ENCODE measurements at regions not wholly inside any gene's neighbourhood (a gene's known extent, or its start where the extent isn't known, plus 50 kb on each side); places are given as distances from the start of the nearest gene placed in this dataset.

GRCh38 chr18:46294751-46295150 lies 190.6 kb downstream of the HAUS1 start:
- CTCF ChIA-PET, result no interaction called here
- H3K27me3 ChIP-seq (ENCODE audit: control insufficient read depth, insufficient read depth, low read length), result no peaks in the 10 kb centered on the region
- H3K27ac ChIP-seq (ENCODE audit: low read length), result no peak overlapping the region
- POLR2A ChIA-PET, result no interaction called here
- in situ Hi-C loops (cut with HindIII; ENCODE audit: low pct_unique_long_range_greater_than_20kb, low sequenced_read_pairs) (no loop called here), intact Hi-C loops (cut with micrococcal nuclease; ENCODE audit: unreplicated experiment) (no loop called here)
- H3K36me3 ChIP-seq (ENCODE audit: control insufficient read depth, insufficient read depth, low read length), result no peaks in the 10 kb centered on the region
- TF ChIP-seq TCF7L2 (IDR thresholded peaks at IDR 0.05; ENCODE audit: low read depth, low read length) (no peak), POLR2AphosphoS5 (IDR thresholded peaks at IDR 0.05; ENCODE audit: low read depth, low read length) (no peak), SIN3A (IDR thresholded peaks at IDR 0.05; ENCODE audit: borderline replicate concordance, insufficient read depth, low read depth, low read length) (no peak)
- TF ChIP-seq, protein P1, sequence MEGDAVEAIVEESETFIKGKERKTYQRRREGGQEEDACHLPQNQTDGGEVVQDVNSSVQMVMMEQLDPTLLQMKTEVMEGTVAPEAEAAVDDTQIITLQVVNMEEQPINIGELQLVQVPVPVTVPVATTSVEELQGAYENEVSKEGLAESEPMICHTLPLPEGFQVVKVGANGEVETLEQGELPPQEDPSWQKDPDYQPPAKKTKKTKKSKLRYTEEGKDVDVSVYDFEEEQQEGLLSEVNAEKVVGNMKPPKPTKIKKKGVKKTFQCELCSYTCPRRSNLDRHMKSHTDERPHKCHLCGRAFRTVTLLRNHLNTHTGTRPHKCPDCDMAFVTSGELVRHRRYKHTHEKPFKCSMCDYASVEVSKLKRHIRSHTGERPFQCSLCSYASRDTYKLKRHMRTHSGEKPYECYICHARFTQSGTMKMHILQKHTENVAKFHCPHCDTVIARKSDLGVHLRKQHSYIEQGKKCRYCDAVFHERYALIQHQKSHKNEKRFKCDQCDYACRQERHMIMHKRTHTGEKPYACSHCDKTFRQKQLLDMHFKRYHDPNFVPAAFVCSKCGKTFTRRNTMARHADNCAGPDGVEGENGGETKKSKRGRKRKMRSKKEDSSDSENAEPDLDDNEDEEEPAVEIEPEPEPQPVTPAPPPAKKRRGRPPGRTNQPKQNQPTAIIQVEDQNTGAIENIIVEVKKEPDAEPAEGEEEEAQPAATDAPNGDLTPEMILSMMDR (IDR thresholded peaks at IDR 0.05), result no peak
- TF ChIP-seq, protein P2, sequence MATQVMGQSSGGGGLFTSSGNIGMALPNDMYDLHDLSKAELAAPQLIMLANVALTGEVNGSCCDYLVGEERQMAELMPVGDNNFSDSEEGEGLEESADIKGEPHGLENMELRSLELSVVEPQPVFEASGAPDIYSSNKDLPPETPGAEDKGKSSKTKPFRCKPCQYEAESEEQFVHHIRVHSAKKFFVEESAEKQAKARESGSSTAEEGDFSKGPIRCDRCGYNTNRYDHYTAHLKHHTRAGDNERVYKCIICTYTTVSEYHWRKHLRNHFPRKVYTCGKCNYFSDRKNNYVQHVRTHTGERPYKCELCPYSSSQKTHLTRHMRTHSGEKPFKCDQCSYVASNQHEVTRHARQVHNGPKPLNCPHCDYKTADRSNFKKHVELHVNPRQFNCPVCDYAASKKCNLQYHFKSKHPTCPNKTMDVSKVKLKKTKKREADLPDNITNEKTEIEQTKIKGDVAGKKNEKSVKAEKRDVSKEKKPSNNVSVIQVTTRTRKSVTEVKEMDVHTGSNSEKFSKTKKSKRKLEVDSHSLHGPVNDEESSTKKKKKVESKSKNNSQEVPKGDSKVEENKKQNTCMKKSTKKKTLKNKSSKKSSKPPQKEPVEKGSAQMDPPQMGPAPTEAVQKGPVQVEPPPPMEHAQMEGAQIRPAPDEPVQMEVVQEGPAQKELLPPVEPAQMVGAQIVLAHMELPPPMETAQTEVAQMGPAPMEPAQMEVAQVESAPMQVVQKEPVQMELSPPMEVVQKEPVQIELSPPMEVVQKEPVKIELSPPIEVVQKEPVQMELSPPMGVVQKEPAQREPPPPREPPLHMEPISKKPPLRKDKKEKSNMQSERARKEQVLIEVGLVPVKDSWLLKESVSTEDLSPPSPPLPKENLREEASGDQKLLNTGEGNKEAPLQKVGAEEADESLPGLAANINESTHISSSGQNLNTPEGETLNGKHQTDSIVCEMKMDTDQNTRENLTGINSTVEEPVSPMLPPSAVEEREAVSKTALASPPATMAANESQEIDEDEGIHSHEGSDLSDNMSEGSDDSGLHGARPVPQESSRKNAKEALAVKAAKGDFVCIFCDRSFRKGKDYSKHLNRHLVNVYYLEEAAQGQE (IDR thresholded peaks at IDR 0.05; ENCODE audit: insufficient read depth in 1 of 2, low read depth in 2 of 2, low read length in 1 of 2), result no peak
- H3K4me1 ChIP-seq (ENCODE audit: control insufficient read depth, insufficient read depth, low read length), result no peaks in the 10 kb centered on the region
- no peak for ATAC-seq
- H3K9me3 ChIP-seq (ENCODE audit: control insufficient read depth, insufficient read depth, low read depth, low read length), result no peaks in the 10 kb centered on the region
- no peak overlapping the region for H3K4me3 ChIP-seq (ENCODE audit: low read depth in 2 of 2, low read length in 2 of 2)
- no TSS peak for BruUV-seq (replicated peaks)
- no peak for DNase-seq (ENCODE audit: low read depth, low spot score)

DNA sequence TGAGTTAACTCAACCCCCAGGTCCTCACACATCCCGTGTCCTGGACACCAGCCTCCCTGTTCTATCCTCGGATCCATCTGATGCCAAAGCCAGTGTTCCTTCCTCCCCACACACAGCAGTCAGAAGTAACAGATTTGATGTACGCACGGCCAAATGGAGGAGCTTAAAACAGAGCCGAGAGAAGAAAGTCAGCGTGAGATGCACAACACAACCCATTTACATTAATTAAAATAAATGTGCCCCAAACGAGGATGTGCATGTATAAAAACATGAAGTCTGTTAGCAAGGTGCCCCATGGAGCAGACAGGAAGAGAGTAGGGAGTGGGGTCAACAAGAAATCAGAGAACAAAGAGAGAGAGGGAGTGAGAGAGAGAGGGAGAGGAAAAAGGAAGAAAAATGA lies 191.2 kb downstream of the HAUS1 start:
- ChIA-PET POLR2A (no interaction called here), CTCF (no interaction called here)
- in situ Hi-C loops (cut with HindIII; ENCODE audit: low pct_unique_long_range_greater_than_20kb, low sequenced_read_pairs), result no loop called here

More for the DNA sequence above, 191.2 kb downstream of the HAUS1 start:
- Histone ChIP-seq H3K9me3 (ENCODE audit: control insufficient read depth, insufficient read depth, low read depth, low read length) (no peaks in the 10 kb centered on the region), H3K27ac (ENCODE audit: low read length) (no peak overlapping the region), H3K27me3 (ENCODE audit: control insufficient read depth, insufficient read depth, low read length) (no peaks in the 10 kb centered on the region), H3K4me1 (ENCODE audit: control insufficient read depth, insufficient read depth, low read length) (no peaks in the 10 kb centered on the region), H3K4me3 (ENCODE audit: low read depth in 2 of 2, low read length in 2 of 2) (no peak overlapping the region), H3K36me3 (ENCODE audit: control insufficient read depth, insufficient read depth, low read length) (no peaks in the 10 kb centered on the region)
- BruUV-seq (replicated peaks), result no TSS peak
- DNase-seq (ENCODE audit: low read depth, low spot score) (no peak), ATAC-seq (no peak)
- intact Hi-C loops (cut with micrococcal nuclease; ENCODE audit: unreplicated experiment), result no loop called here
- TF ChIP-seq SIN3A (IDR thresholded peaks at IDR 0.05; ENCODE audit: borderline replicate concordance, insufficient read depth, low read depth, low read length) (no peak), TCF7L2 (IDR thresholded peaks at IDR 0.05; ENCODE audit: low read depth, low read length) (no peak), POLR2AphosphoS5 (IDR thresholded peaks at IDR 0.05; ENCODE audit: low read depth, low read length) (no peak)
- TF ChIP-seq, protein P2 (IDR thresholded peaks at IDR 0.05; ENCODE audit: insufficient read depth in 1 of 2, low read depth in 2 of 2, low read length in 1 of 2), result no peak
- TF ChIP-seq, protein P1 (IDR thresholded peaks at IDR 0.05), result no peak

All from Panc1 (cell line).